VCaP (cell line): ENCODE measurements at regions not wholly inside any gene's neighbourhood (a gene's known extent, or its start where the extent isn't known, plus 50 kb on each side); places are given as distances from the start of the nearest gene placed in this dataset.
"Not testable (repeated sequence)": the region's sequence is repeated elsewhere in the genome, so short reads cannot be mapped to it uniquely, and the experiment has no call there.

Experiments used
- H3K27ac ChIP-seq: fragments of 450-650 bp; 2 replicates; pipeline ENCODE4 v1.5.1; 2017
- TF ChIP-seq, protein P1 (sequence below): fragments of 450-650 bp; conservative IDR thresholded peaks from 2 replicates; pipeline ENCODE4 v1.5.1; 2017; ENCODE audit warnings: mild to moderate bottlenecking, moderate library complexity

- H3K27ac ChIP-seq, result no peak overlapping the region
- TF ChIP-seq, protein P1, sequence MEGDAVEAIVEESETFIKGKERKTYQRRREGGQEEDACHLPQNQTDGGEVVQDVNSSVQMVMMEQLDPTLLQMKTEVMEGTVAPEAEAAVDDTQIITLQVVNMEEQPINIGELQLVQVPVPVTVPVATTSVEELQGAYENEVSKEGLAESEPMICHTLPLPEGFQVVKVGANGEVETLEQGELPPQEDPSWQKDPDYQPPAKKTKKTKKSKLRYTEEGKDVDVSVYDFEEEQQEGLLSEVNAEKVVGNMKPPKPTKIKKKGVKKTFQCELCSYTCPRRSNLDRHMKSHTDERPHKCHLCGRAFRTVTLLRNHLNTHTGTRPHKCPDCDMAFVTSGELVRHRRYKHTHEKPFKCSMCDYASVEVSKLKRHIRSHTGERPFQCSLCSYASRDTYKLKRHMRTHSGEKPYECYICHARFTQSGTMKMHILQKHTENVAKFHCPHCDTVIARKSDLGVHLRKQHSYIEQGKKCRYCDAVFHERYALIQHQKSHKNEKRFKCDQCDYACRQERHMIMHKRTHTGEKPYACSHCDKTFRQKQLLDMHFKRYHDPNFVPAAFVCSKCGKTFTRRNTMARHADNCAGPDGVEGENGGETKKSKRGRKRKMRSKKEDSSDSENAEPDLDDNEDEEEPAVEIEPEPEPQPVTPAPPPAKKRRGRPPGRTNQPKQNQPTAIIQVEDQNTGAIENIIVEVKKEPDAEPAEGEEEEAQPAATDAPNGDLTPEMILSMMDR, result no peak
Measured at GRCh38 chr6:125380474-125380873, 78.7 kb upstream of the HDDC2 start.

- not testable (repeated sequence) for H3K27ac ChIP-seq
Measured at GRCh38 chr6:125386337-125386736, 84.6 kb upstream of the HDDC2 start.

- TF ChIP-seq, protein P1, result no peak
- H3K27ac ChIP-seq, result no peak overlapping the region
Measured at GRCh38 chr6:125392682-125393081, 90.9 kb upstream of the HDDC2 start.

- H3K27ac ChIP-seq, result no peak overlapping the region
Measured at GRCh38 chr6:125393449-125393858, 91.7 kb upstream of the HDDC2 start.

DNA sequence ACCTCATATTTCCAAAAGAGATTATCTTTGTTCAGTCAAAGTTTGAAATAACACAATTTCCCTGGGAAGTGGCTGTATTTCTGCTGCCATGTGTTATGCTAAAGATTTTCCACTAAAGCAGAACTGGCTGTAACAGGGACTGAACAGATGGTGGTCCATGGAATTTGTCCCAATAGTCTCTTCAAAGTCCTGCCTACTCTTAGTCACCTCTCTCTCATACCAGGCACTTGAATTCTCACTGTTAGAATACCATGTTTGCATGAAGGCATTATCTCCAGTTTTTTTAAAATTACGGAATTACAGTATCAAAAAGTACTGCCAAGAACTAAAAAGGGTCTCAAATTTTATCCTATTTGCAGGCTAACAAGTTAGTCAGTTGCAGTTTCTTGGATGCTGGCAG, 105.0 kb upstream of the HDDC2 start:
- H3K27ac ChIP-seq, result no peak overlapping the region
- TF ChIP-seq, protein P1, result no peak

More at GRCh38 chr6:125393449-125393858, 91.7 kb upstream of the HDDC2 start:
- TF ChIP-seq, protein P1, result no peak

- TF ChIP-seq, protein P1, result no peak
- no peak overlapping the region for H3K27ac ChIP-seq
Measured at GRCh38 chr6:125414507-125414906, 112.7 kb upstream of the HDDC2 start.

DNA sequence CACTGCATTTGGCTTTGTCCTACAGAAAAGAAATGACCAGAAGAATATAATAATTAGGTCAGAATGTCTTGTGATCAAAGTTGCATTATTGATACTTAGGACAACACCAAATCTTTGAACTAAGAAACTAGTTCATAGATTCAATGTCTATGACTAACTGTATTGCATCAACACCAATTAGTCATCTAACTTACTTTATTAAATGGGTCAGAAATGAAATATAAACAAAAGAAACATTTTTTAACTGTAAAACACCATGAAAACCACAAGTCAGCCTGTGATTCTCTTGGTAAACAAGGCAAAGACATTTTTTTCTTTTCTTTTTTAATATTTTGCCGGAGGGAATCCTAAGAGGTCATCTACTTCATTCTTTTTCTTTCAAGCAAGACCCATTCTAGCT, 114.1 kb upstream of the HDDC2 start:
- TF ChIP-seq, protein P1, result no peak
- H3K27ac ChIP-seq, result no peak overlapping the region

GRCh38 chr6:125421836-125422235, 120.1 kb upstream of the HDDC2 start:
- TF ChIP-seq, protein P1, result no peak
- no peak overlapping the region for H3K27ac ChIP-seq
